Mucosa of descending colon (tissue), 3 donors: ENCODE measurements at regions not wholly inside any gene's neighbourhood (a gene's known extent, or its start where the extent isn't known, plus 50 kb on each side); places are given as distances from the start of the nearest gene placed in this dataset.

Experiments used
- ATAC-seq: fragments of 200-7000 bp; cut with Tn5 transposase; one replicate; pipeline ENCODE4 v1.9.1; 2020; ENCODE audit warnings: mild to moderate bottlenecking, moderate library complexity
- DNase-seq, 3 donors: peaks; one replicate each; pipeline ENCODE4 v3.0.0-alpha.2; 2020
- H3K36me3 ChIP-seq: fragments of 200-600 bp; one replicate; pipeline ENCODE4 v1.8.0; 2021; ENCODE audit warnings: low read depth, mild to moderate bottlenecking
- H3K4me1 ChIP-seq: fragments of 200-600 bp; one replicate; pipeline ENCODE4 v1.8.0; 2021; ENCODE audit warnings: low read depth, mild to moderate bottlenecking
- H3K4me3 ChIP-seq: fragments of 200-600 bp; one replicate; pipeline ENCODE4 v1.8.0; 2021; ENCODE audit warnings: mild to moderate bottlenecking
- H3K9me3 ChIP-seq: fragments of 200-600 bp; one replicate; pipeline ENCODE4 v1.8.0; 2021; ENCODE audit warnings: mild to moderate bottlenecking
- intact Hi-C, 2 donors: fragments of 100-400 bp; cut with DNase I in 1 of 2; cut with micrococcal nuclease in 1 of 2; formaldehyde crosslinking; loops; one replicate each; pipeline versions ENCODE4 v1.11.0 to v1.11.1; 2022; cut with DNase I, micrococcal nuclease
- TF ChIP-seq, protein P1 (sequence below): fragments of 200-600 bp; IDR thresholded peaks from one replicate; pipeline ENCODE4 v1.8.0; 2022; ENCODE audit warnings: antibody characterized with exemption, mild to moderate bottlenecking
- donor health status: DM: no; HTN: no; CAD: no; lungs with moderate emphysema.
- donor health status: DM: no; HTN: no; CAD: no.
- donor health status: DM: no; HTN: yes; CAD: no.

DNA sequence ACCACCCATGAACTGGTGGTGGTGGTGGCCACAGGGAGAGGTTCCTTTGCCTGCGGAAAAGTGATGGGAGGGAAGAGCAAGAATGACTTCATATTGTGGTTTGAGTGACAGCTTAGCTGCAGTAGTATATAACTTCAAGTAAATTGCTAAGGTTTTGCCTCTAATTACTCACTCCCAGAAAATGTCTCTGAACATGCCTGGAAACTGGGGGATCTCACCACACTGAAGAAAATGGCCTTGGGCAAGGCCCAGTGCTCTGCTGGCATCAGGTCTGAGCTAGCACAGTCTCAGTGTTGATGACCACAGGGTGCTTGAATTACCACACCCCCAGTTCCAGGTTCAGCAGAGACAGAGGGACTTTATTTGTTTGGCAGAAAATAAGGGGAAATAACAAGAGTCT is 2085.4 kb downstream of the ARAP2 start:
- ATAC-seq (no peak), DNase-seq (no peak)
- H3K4me3 ChIP-seq: no peak overlapping the region
- no peaks in the 10 kb centered on the region for H3K36me3 ChIP-seq
- TF ChIP-seq, protein P1, sequence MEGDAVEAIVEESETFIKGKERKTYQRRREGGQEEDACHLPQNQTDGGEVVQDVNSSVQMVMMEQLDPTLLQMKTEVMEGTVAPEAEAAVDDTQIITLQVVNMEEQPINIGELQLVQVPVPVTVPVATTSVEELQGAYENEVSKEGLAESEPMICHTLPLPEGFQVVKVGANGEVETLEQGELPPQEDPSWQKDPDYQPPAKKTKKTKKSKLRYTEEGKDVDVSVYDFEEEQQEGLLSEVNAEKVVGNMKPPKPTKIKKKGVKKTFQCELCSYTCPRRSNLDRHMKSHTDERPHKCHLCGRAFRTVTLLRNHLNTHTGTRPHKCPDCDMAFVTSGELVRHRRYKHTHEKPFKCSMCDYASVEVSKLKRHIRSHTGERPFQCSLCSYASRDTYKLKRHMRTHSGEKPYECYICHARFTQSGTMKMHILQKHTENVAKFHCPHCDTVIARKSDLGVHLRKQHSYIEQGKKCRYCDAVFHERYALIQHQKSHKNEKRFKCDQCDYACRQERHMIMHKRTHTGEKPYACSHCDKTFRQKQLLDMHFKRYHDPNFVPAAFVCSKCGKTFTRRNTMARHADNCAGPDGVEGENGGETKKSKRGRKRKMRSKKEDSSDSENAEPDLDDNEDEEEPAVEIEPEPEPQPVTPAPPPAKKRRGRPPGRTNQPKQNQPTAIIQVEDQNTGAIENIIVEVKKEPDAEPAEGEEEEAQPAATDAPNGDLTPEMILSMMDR: no peak
- peaks cover 39% of the 10 kb centered on the region for H3K9me3 ChIP-seq
- H3K4me1 ChIP-seq: no peaks in the 10 kb centered on the region
- intact Hi-C loops: no loop called here

DNA sequence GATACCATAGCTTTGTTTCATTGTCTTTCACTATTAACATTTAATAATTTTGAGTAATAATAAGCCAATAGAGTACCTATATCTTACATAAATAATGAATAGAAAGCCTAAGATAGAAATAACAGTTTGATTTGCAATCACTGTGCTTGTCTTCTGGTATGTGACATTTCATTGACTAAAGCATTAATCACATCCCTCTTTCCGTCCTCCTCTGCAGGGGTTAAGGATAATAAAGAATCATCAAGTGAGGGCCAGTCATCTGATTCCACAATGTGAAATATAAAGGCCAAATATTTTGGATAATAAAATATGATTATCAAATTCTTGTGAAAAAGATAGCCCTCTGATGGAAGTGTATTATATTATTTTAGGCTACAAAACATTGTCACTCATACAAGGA is 2073.4 kb downstream of the ARAP2 start:
- TF ChIP-seq, protein P1: no peak
- Histone ChIP-seq H3K36me3 (no peaks in the 10 kb centered on the region), H3K4me3 (no peak overlapping the region), H3K9me3 (peaks cover 22% of the 10 kb centered on the region), H3K4me1 (no peaks in the 10 kb centered on the region)
- DNase-seq (no peak), ATAC-seq (no peak)
- intact Hi-C loops: no loop called here

DNA sequence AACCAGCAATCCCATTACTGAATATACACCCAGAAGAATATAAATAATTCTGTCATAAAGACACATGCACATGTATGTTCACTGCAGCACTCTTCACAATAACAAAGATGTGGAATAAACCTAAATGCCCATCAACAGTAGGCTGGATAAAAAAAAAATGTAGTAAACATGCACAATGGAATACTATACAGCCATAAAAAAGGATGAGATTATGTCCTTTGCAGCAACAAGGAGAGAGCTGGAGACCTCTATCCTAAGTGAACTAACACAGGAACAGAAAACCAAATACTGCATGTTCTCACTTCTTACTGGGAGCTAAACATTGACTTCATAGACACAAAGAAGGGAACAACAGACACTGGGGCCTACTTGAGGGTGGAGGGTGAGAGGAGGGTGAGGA is 2067.7 kb downstream of the ARAP2 start:
- DNase-seq (no peak), ATAC-seq (no peak)
- H3K36me3 ChIP-seq: no peaks in the 10 kb centered on the region
- TF ChIP-seq, protein P1: no peak
- peaks cover 31% of the 10 kb centered on the region for H3K9me3 ChIP-seq
- intact Hi-C loops: no loop called here
- H3K4me1 ChIP-seq: no peaks in the 10 kb centered on the region
- no peak overlapping the region for H3K4me3 ChIP-seq

DNA sequence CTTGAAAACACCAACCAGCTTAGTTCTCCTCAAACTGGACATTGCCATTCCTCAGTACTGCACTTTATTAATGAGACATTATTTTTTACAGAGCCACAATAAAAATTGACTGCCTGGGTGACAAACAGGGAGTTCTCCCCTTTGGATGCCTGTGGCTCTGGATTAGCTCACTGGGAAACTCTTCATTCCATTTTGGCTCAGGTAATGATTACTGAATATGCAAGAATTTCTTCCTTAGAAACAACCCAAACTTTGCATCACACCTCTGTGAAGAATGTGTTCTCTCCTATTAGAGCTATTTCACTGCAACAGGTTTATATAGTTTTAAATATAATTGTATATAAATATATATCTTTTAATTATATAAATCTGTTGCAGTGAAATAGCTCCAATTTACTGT is 2065.8 kb downstream of the ARAP2 start:
- intact Hi-C loops: no loop called here
- ATAC-seq (no peak), DNase-seq (no peak)
- no peaks in the 10 kb centered on the region for H3K4me1 ChIP-seq
- TF ChIP-seq, protein P1: no peak
- H3K4me3 ChIP-seq: no peak overlapping the region
- H3K9me3 ChIP-seq: peaks cover 27% of the 10 kb centered on the region
- H3K36me3 ChIP-seq: no peaks in the 10 kb centered on the region

DNA sequence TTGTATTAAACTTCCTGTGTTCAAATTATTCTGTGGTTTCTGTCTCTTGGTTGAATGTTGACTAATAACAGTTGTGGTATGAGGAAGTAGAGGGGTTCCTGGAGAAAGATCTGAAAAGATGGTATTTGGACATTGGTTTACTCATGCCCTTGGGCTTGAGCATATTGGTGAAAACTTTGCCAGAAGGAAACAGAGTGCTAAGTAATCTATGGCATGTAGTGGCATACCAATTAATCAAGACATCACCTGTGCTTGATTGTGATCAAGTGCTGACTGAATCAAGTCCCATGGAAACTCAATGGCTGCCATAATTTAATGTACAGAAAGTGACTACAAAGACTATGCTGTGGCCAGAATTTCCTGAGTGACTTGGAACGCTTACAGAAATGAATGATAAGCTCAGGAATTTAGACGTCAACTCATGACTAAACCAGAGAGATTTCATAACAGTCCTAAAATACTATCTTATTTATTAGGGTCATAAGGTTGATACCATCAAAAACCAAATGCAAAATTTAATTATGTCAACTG is 2062.9 kb downstream of the ARAP2 start:
- TF ChIP-seq, protein P1: no peak
- no peaks in the 10 kb centered on the region for H3K36me3 ChIP-seq
- intact Hi-C loops: no loop called here
- no peaks in the 10 kb centered on the region for H3K4me1 ChIP-seq
- peaks cover 8% of the 10 kb centered on the region for H3K9me3 ChIP-seq
- no peak overlapping the region for H3K4me3 ChIP-seq
- ATAC-seq (no peak), DNase-seq (no peak)

DNA sequence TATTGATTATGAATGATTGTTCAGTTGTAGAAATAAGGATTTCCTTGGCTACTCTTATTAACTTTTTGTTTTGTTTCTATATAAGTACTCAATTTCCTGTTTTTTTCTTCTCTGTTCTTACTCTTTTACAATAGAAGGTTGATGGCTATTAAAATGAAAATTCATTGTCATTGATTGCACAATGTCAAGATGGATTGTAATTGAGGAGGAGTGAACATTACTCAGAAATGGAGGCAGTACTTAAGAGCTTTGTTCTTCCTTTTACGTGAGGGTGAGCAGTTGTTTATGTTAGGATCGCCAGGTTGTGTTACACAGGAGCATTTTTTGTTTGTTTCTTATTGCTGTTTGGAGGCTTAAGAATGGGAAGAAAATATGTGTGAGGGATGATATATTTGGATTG is 2062.4 kb downstream of the ARAP2 start:
- intact Hi-C loops: no loop called here
- H3K9me3 ChIP-seq: peaks cover 3% of the 10 kb centered on the region
- H3K4me3 ChIP-seq: no peak overlapping the region
- TF ChIP-seq, protein P1: no peak
- ATAC-seq (no peak), DNase-seq (no peak)
- H3K4me1 ChIP-seq: no peaks in the 10 kb centered on the region
- H3K36me3 ChIP-seq: no peaks in the 10 kb centered on the region
